A549 (cell line): ENCODE measurements at regions not wholly inside any gene's neighbourhood (a gene's known extent, or its start where the extent isn't known, plus 50 kb on each side); places are given as distances from the start of the nearest gene placed in this dataset.

Experiments
- ATAC-seq, 2 experiments: fragments of 200-7000 bp in 1 of 2; fragments of >200 bp in 1 of 2; cut with Nextera tagmentation in 1 of 2; cut with Tn5 transposase in 1 of 2; 3 replicates each; pipeline versions ENCODE4 v1.8.0 to v1.9.1; 2018 to 2020; ENCODE audit warnings: mild to moderate bottlenecking in 1 of 2, moderate library complexity in 1 of 2
- CTCF ChIA-PET: fragments of 300-600 bp; sonication (Branson Sonifier 250); formaldehyde crosslinking; extraction: SDS; loops from one replicate; lab custom pipeline; 2021; ENCODE audit warnings: antibody characterized with exemption, inconsistent platforms; lab: Yijun Ruan, JAX
- POLR2A ChIA-PET: fragments of 350-600 bp; formaldehyde crosslinking; extraction: SDS; loops from one replicate; lab custom pipeline; 2021; ENCODE audit warnings: antibody characterized with exemption, inconsistent platforms; lab: Yijun Ruan, JAX
- DNase-seq, 2 experiments: peaks; one replicate each; pipeline versions ENCODE4 v3.0.0 to v3.0.0-alpha.2; 2011 to 2016; ENCODE audit warnings: low read depth in 1 of 2, low spot score in 1 of 2
- FAIRE-seq: peaks from 2 replicates; lab custom pipeline; 2011; peaks lifted over from hg19 to GRCh38; lab: Jason Lieb, UNC
- H3K27ac ChIP-seq, 2 experiments: fragments of >200 bp; sonication (Bioruptor Twin); formaldehyde crosslinking; 3 replicates each; pipeline ENCODE4 v1.5.1; 2016 to 2017
- H3K4me1 ChIP-seq: fragments of >200 bp; sonication (Bioruptor Twin); formaldehyde crosslinking; 3 replicates; pipeline ENCODE4 v1.6.1; 2016
- H3K4me2 ChIP-seq: fragments of >200 bp; sonication (Bioruptor Twin); formaldehyde crosslinking; 3 replicates; pipeline ENCODE4 v1.6.1; 2016
- H3K4me3 ChIP-seq: fragments of >200 bp; sonication (Bioruptor Twin); formaldehyde crosslinking; 3 replicates; pipeline ENCODE4 v1.5.1; 2016
- H3K9me3 ChIP-seq: fragments of >200 bp; sonication (Bioruptor Twin); formaldehyde crosslinking; 3 replicates; pipeline ENCODE4 v1.6.1; 2016
- ATOH8 ChIP-seq: fragments of 250-450 bp; sonication (Bioruptor Pico); IDR thresholded peaks from 2 replicates; pipeline ENCODE4 v1.5.0; 2020; ENCODE audit warnings: low read depth, mild to moderate bottlenecking, moderate library complexity
- CBX2 ChIP-seq: fragments of 200-600 bp; sonication (generic); IDR thresholded peaks from 2 replicates; pipeline ENCODE4 v1.6.1; 2016; ENCODE audit warnings: low read depth, mild to moderate bottlenecking, borderline replicate concordance
- E2F6 ChIP-seq: IDR thresholded peaks from 2 replicates; pipeline ENCODE4 v1.6.1; 2012; ENCODE audit warnings: low read depth, borderline replicate concordance
- EHMT2 ChIP-seq: fragments of 200-600 bp; sonication (generic); IDR thresholded peaks from 2 replicates; pipeline ENCODE4 v1.6.1; 2016; ENCODE audit warnings: antibody characterized with exemption, low read depth, mild to moderate bottlenecking, moderate library complexity
- FOSB ChIP-seq: fragments of 250-450 bp; sonication (Bioruptor Pico); IDR thresholded peaks from 2 replicates; pipeline ENCODE4 v1.5.0; 2020; ENCODE audit warnings: mild to moderate bottlenecking, moderate library complexity
- FOSL2 ChIP-seq, 2 experiments: fragments of 450-650 bp in 1 of 2; fragments of >200 bp in 1 of 2; sonication (Bioruptor Twin) in 1 of 2; formaldehyde crosslinking; IDR thresholded peaks; 2 replicates each; pipeline versions ENCODE4 v1.5.0 to v1.6.1; 2016 to 2020; ENCODE audit warnings: mild to moderate bottlenecking in 1 of 2, moderate library complexity in 1 of 2
- GATA3 ChIP-seq: IDR thresholded peaks from 2 replicates; pipeline ENCODE4 v1.6.1; 2012; ENCODE audit warnings: borderline replicate concordance
- HDAC2 ChIP-seq: fragments of 200-600 bp; sonication (generic); IDR thresholded peaks from 2 replicates; pipeline ENCODE4 v1.6.1; 2016
- HES2 ChIP-seq: fragments of >200 bp; sonication (Bioruptor Twin); formaldehyde crosslinking; IDR thresholded peaks from 2 replicates; pipeline ENCODE4 v1.6.1; 2016
- HOXA7 ChIP-seq: fragments of 250-450 bp; sonication (Bioruptor Pico); IDR thresholded peaks from 2 replicates; pipeline ENCODE4 v1.5.0; 2020; ENCODE audit warnings: mild to moderate bottlenecking, moderate library complexity
- HOXB13 ChIP-seq: fragments of 250-450 bp; sonication (Bioruptor Pico); IDR thresholded peaks from 2 replicates; pipeline ENCODE4 v1.5.0; 2020; ENCODE audit warnings: low read depth, mild to moderate bottlenecking, moderate library complexity
- HOXB5 ChIP-seq: fragments of 250-450 bp; sonication (Bioruptor Pico); IDR thresholded peaks from 2 replicates; pipeline ENCODE4 v1.5.0; 2020; ENCODE audit warnings: mild to moderate bottlenecking, moderate library complexity
- JUN ChIP-seq, 2 experiments: fragments of >200 bp; sonication (Bioruptor Twin); formaldehyde crosslinking; IDR thresholded peaks; 2 replicates in 1 of 2; 3 replicates in 1 of 2; pipeline ENCODE4 v1.6.1; 2016 to 2017
- KDM5A ChIP-seq: fragments of 200-600 bp; sonication (generic); IDR thresholded peaks from 2 replicates; pipeline ENCODE4 v1.6.1; 2016; ENCODE audit warnings: antibody characterized with exemption, mild to moderate bottlenecking
- NR3C1 ChIP-seq: fragments of >200 bp; sonication (Bioruptor Twin); formaldehyde crosslinking; IDR thresholded peaks from 3 replicates; pipeline ENCODE4 v1.6.1; 2017
- RCOR1 ChIP-seq: fragments of 150-350 bp; IDR thresholded peaks from 2 replicates; pipeline ENCODE4 v1.6.1; 2014; ENCODE audit warnings: antibody characterized with exemption, low read length, low read depth
- REST ChIP-seq: fragments of 200-600 bp; sonication (generic); IDR thresholded peaks from 2 replicates; pipeline ENCODE4 v1.6.1; 2016; ENCODE audit warnings: antibody characterized with exemption, mild to moderate bottlenecking, moderate library complexity
- SMC3 ChIP-seq: fragments of >200 bp; sonication (Bioruptor Twin); formaldehyde crosslinking; IDR thresholded peaks from 3 replicates; pipeline ENCODE4 v1.6.1; 2018; ENCODE audit warnings: inconsistent platforms
- TP53 ChIP-seq: fragments of 250-450 bp; sonication (Bioruptor Pico); IDR thresholded peaks from 2 replicates; pipeline ENCODE4 v1.5.0; 2021; ENCODE audit warnings: mild to moderate bottlenecking, moderate library complexity
- ZFP36 ChIP-seq: fragments of 450-650 bp; IDR thresholded peaks from 2 replicates; pipeline ENCODE4 v1.6.1; 2014; ENCODE audit warnings: borderline replicate concordance; ENCODE audit not compliant: partially characterized antibody
- ZNF302 ChIP-seq: fragments of 250-450 bp; sonication (Bioruptor Pico); IDR thresholded peaks from 2 replicates; pipeline ENCODE4 v1.9.0; 2021; ENCODE audit warnings: inconsistent platforms, mild to moderate bottlenecking, moderate library complexity
- ZSCAN20 ChIP-seq: fragments of 250-450 bp; sonication (Bioruptor Pico); IDR thresholded peaks from 2 replicates; pipeline ENCODE4 v1.8.0; 2022; ENCODE audit warnings: mild to moderate bottlenecking, moderate library complexity
- WGBS: methylation state at CpG from one replicate; pipeline ENCODE4 v1.1.6; 2017; ENCODE audit errors: missing lambda C conversion rate; 5-methylcytosine and 5-hydroxymethylcytosine counted together
- TF ChIP-seq, protein P1 (sequence below): fragments of 450-650 bp; IDR thresholded peaks from 2 replicates; pipeline ENCODE4 v1.6.1; 2014; ENCODE audit warnings: antibody characterized with exemption
- TF ChIP-seq, protein P2 (sequence below): IDR thresholded peaks from 2 replicates; pipeline ENCODE4 v1.6.1; 2012
- TF ChIP-seq, protein P3 (sequence below): fragments of 150-350 bp; IDR thresholded peaks from 2 replicates; pipeline ENCODE4 v1.6.1; 2014; ENCODE audit warnings: low read depth, mild to moderate bottlenecking, low read length

- ChIA-PET POLR2A (no interaction called here), CTCF (no interaction called here)
- H3K4me1 ChIP-seq = no peaks in the 10 kb centered on the region
- H3K4me2 ChIP-seq = no peak overlapping the region
- WGBS = 19% methylated on average over 9 of the region's 9 CpGs
- H3K9me3 ChIP-seq = no peaks in the 10 kb centered on the region
- no peak overlapping the region for H3K27ac ChIP-seq
- H3K4me3 ChIP-seq = no peak overlapping the region
- TF ChIP-seq SMC3 = no peak
- no peak for TF ChIP-seq RCOR1
- no peak for TF ChIP-seq FOSL2 (IDR thresholded peaks at IDR 0.05)
- no peak for TF ChIP-seq FOSL2 (CRISPR knock-in tag; IDR thresholded peaks at IDR 0.05)
- no peak for TF ChIP-seq HOXA7 (CRISPR knock-in tag)
- TF ChIP-seq ATOH8 (CRISPR knock-in tag) = no peak
- TF ChIP-seq E2F6 = no peak
- no peak for TF ChIP-seq ZFP36
- no peak for TF ChIP-seq GATA3
- TF ChIP-seq EHMT2 = no peak
- no peak for TF ChIP-seq ZNF302
- TF ChIP-seq ZSCAN20 = no peak
- no peak for TF ChIP-seq HOXB13
- TF ChIP-seq JUN (IDR thresholded peaks at IDR 0.05) = no peak
- no peak for TF ChIP-seq TP53 (CRISPR knock-in tag)
- no peak for TF ChIP-seq HOXB5 (CRISPR knock-in tag)
- TF ChIP-seq, protein P1, sequence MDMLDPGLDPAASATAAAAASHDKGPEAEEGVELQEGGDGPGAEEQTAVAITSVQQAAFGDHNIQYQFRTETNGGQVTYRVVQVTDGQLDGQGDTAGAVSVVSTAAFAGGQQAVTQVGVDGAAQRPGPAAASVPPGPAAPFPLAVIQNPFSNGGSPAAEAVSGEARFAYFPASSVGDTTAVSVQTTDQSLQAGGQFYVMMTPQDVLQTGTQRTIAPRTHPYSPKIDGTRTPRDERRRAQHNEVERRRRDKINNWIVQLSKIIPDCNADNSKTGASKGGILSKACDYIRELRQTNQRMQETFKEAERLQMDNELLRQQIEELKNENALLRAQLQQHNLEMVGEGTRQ = no peak
- TF ChIP-seq HDAC2 = no peak
- FAIRE-seq (no peak), ATAC-seq (no peak), DNase-seq (no peak)
These were observed 57.8 kb upstream of the MMP2 start for GRCh38 chr16:55421226-55421625.

DNA sequence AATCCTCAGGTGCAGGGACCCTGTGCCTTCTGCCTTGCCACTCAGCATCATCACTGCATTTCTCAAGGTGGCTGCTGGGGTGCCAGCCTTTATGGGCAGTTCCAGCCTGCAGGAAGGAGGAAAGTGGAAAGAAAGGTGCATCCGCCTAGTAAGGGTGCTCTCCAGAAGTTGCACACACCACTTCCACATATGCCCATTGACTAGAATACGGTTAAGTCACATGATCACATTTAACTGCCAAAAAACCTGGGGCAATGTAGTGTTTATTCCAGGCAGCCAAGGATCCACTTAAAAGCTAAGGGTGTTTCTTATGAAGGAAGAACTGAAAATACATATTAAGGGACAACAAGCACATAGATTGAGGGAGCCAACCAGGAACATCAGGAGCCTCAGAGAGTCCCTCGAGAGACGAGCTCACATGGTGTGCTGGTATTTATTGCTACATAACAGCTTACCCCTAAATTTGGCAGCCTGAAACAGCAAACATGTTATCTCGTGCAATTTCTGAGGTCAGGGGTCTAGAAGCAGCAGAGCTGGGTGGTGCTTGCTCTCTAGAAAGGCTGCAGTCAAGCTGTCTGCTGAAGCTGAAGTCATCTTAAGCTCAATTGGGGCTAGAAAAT is 52.0 kb upstream of the MMP2 start:
- FAIRE-seq = no peak
- Histone ChIP-seq H3K4me3 (no peak overlapping the region), H3K4me1 (no peaks in the 10 kb centered on the region), H3K27ac (no peak overlapping the region), H3K9me3 (no peaks in the 10 kb centered on the region), H3K4me2 (no peak overlapping the region)
- ATAC-seq = no peak
- CTCF ChIA-PET = no interaction called here
- POLR2A ChIA-PET = no interaction called here
- 5% methylated on average over 5 of the region's 5 CpGs for WGBS
- no peak for DNase-seq
- TF ChIP-seq REST (no peak), FOSB (CRISPR knock-in tag) (no peak), ZFP36 (no peak), HES2 (no peak), ZNF302 (no peak), NR3C1 (no peak), CBX2 (no peak), KDM5A (no peak)
- TF ChIP-seq, protein P2, sequence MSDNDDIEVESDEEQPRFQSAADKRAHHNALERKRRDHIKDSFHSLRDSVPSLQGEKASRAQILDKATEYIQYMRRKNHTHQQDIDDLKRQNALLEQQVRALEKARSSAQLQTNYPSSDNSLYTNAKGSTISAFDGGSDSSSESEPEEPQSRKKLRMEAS = no peak
- TF ChIP-seq, protein P3, sequence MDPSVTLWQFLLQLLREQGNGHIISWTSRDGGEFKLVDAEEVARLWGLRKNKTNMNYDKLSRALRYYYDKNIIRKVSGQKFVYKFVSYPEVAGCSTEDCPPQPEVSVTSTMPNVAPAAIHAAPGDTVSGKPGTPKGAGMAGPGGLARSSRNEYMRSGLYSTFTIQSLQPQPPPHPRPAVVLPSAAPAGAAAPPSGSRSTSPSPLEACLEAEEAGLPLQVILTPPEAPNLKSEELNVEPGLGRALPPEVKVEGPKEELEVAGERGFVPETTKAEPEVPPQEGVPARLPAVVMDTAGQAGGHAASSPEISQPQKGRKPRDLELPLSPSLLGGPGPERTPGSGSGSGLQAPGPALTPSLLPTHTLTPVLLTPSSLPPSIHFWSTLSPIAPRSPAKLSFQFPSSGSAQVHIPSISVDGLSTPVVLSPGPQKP = no peak
